ENCODE measurements at regions not wholly inside any gene's neighbourhood (a gene's known extent, or its start where the extent isn't known, plus 50 kb on each side); places are given as distances from the start of the nearest gene placed in this dataset.

GRCh38 chr18:78583739-78584458, 395.7 kb upstream of the SALL3 start:
- no peak for DNase-seq (ENCODE audit: low read depth)
- no peak overlapping the region for H3K4me3 ChIP-seq (ENCODE audit: low read depth, low read length)
- in situ Hi-C loops (cut with HindIII; ENCODE audit: low sequenced_read_pairs), result no loop called here
- no peak for TF ChIP-seq CTCF (IDR thresholded peaks at IDR 0.05; ENCODE audit: low read depth, low read length, missing control alignments)

DNA sequence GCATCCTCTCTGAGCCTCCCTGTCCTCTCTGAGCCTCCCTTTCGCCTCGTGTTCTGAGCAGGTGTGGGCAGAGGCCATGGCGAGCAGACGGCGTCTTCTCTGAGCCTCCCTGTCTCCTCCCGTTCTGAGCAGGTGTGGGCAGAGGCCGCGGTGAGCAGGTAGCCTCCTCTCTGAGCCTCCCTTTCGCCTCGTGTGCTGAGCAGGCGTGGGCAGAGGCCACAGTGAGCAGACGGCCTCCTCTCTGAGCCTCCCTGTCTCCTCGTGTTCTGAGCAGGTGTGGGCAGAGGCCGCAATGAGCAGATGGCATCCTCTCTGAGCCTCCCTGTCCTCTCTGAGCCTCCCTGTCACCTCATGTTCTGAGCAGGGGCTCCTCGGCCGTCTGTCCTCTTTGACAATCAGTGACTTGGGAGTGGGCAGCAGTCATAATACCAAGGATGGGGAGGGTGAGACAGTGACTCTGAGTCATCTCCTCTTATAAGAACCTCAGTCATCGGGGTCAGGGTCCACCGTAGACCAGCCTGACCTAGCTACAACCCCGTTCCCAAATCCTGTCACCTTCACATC, 395.1 kb upstream of the SALL3 start:
- H3K4me3 ChIP-seq (ENCODE audit: low read depth, low read length), result no peak overlapping the region
- DNase-seq (ENCODE audit: low read depth), result no peak
- in situ Hi-C loops (cut with HindIII; ENCODE audit: low sequenced_read_pairs), result no loop called here
- no peak for TF ChIP-seq CTCF (IDR thresholded peaks at IDR 0.05; ENCODE audit: low read depth, low read length, missing control alignments)

DNA sequence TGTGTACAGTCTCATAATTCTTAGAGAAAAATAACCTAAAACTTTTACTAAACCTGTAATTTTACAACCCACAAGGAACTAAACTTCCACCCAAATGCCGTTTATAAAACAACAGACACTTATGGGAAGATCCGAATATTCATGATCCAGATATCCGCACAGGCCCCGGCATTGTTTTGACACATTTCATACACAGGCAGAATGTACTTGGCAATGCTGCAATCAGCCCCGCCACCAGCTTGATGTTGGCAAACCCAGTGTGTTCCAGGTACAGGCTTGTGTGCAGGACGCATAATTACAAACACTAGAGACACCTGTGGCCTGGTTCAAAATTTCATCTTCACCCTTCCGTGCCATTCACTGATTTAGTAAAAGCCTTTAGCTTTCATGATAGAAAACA, 393.0 kb upstream of the SALL3 start:
- in situ Hi-C loops (cut with HindIII; ENCODE audit: low sequenced_read_pairs), result no loop called here
- H3K4me3 ChIP-seq (ENCODE audit: low read depth, low read length), result no peak overlapping the region
- TF ChIP-seq CTCF (IDR thresholded peaks at IDR 0.05; ENCODE audit: low read depth, low read length, missing control alignments), result no peak
- no peak for DNase-seq (ENCODE audit: low read depth)

DNA sequence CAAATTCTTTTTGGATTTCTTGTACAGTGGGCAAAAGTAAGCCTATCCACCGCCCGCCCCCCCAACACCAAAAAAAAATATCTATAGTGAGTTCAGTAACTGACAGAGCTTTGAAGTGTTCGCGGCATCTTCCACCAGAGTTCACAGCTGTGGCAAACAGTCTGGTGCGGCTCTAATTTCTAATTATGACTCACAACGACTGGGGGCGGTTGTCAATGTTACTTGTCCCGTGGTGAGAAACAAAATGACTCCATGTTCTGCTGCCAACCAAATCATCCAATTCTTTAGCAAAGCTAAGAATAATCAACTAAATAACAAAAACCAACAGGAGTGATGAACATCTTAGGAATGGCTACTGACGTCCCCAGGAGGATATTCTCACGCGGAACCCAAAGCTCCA, 392.5 kb upstream of the SALL3 start:
- in situ Hi-C loops (cut with HindIII; ENCODE audit: low sequenced_read_pairs), result no loop called here
- TF ChIP-seq CTCF (IDR thresholded peaks at IDR 0.05; ENCODE audit: low read depth, low read length, missing control alignments), result no peak
- no peak for DNase-seq (ENCODE audit: low read depth)
- no peak overlapping the region for H3K4me3 ChIP-seq (ENCODE audit: low read depth, low read length)

- in situ Hi-C loops (cut with HindIII; ENCODE audit: low sequenced_read_pairs), result no loop called here
- H3K4me3 ChIP-seq (ENCODE audit: low read depth, low read length), result no peak overlapping the region
- no peak for DNase-seq (ENCODE audit: low read depth)
- TF ChIP-seq CTCF (IDR thresholded peaks at IDR 0.05; ENCODE audit: low read depth, low read length, missing control alignments), result no peak
Measured at GRCh38 chr18:78587626-78588600, 391.7 kb upstream of the SALL3 start.

DNA sequence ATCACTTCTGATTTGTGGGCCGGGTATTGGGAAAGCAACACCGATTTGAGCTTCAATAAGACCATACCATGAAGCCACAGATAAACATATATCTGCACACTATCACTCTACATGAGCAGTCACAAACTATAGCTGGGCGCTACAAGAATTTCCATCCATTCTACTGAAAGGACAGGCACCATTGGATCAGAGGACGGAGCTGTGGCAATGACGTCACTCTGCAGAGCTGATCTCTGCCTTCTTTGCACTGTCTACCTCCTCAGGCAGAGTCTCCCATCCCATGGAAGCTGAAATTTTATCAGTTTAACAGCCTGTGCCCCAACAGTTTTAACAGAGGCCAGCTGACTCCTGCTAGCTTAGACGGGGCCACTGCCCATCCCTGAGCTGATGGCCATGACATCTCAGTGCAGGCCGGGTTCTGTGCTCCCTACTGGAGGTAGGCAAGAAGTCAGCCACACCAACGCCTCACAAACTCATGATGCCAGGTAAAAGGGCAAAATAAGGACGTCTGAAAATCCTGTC, 389.6 kb upstream of the SALL3 start:
- in situ Hi-C loops (cut with HindIII; ENCODE audit: low sequenced_read_pairs), result no loop called here
- no peak for DNase-seq (ENCODE audit: low read depth)
- H3K4me3 ChIP-seq (ENCODE audit: low read depth, low read length), result no peak overlapping the region
- TF ChIP-seq CTCF (IDR thresholded peaks at IDR 0.05; ENCODE audit: low read depth, low read length, missing control alignments), result no peak

Measured in astrocyte of the cerebellum (primary cell).